ENCODE measurements at regions not wholly inside any gene's neighbourhood (a gene's known extent, or its start where the extent isn't known, plus 50 kb on each side); places are given as distances from the start of the nearest gene placed in this dataset.

GRCh38 chr16:25431472-25431871 lies 173.8 kb upstream of the ZKSCAN2 start:
- no peaks in the 10 kb centered on the region for H3K79me2 ChIP-seq (ENCODE audit: control insufficient read depth, insufficient read depth, low read length)
- H3K9me3 ChIP-seq (replicated peaks; ENCODE audit: control insufficient read depth, insufficient read depth, low read length), result no peaks in the 10 kb centered on the region
- intact Hi-C loops (cut with micrococcal nuclease; ENCODE audit: unreplicated experiment) (no loop called here), in situ Hi-C loops (cut with MboI) (no loop called here)
- RAD21 ChIA-PET (ENCODE audit: unreplicated experiment), result no interaction called here
- H3K9ac ChIP-seq (ENCODE audit: control insufficient read depth, insufficient read depth, low read length), result no peak overlapping the region
- no peak overlapping the region for H3K4me2 ChIP-seq (ENCODE audit: control insufficient read depth, insufficient read depth)
- 21% methylated on average over 7 of the region's 7 CpGs for WGBS (ENCODE audit: insufficient coverage, insufficient replicate concordance, low lambda C conversion rate, missing lambda C conversion rate)
- no peaks in the 10 kb centered on the region for H4K20me1 ChIP-seq (ENCODE audit: control insufficient read depth, insufficient read depth)
- no peak overlapping the region for H2AFZ ChIP-seq (ENCODE audit: control insufficient read depth, low read depth, low read length)
- no peaks in the 10 kb centered on the region; a peak in 1 of 4 replicates for H3K27me3 ChIP-seq (replicated peaks in 1 of 2; ENCODE audit: control insufficient read depth in 2 of 2, insufficient read depth in 2 of 2, low read length in 1 of 2)
- no peak for ATAC-seq
- no peaks in the 10 kb centered on the region for H3K4me1 ChIP-seq (ENCODE audit: control insufficient read depth, insufficient read depth, low read length)
- no peak overlapping the region for H3K4me3 ChIP-seq
- DNase-seq (ENCODE audit: low read depth, low spot score), result no peak
- H3K36me3 ChIP-seq (ENCODE audit: control insufficient read depth in 2 of 2, insufficient read depth in 2 of 2, low read length in 1 of 2), result no peaks in the 10 kb centered on the region
- TF ChIP-seq TCF3 (IDR thresholded peaks at IDR 0.05; ENCODE audit: borderline replicate concordance, insufficient read depth, low read depth, low read length), result no peak
- TF ChIP-seq TCF7 (IDR thresholded peaks at IDR 0.05; ENCODE audit: borderline replicate concordance), result no peak
- TF ChIP-seq SMARCA5 (IDR thresholded peaks at IDR 0.05), result no peak
- TF ChIP-seq GABPA (IDR thresholded peaks at IDR 0.05; ENCODE audit: low read depth), result no peak
- no peak for TF ChIP-seq SP1 (IDR thresholded peaks at IDR 0.05; ENCODE audit: low read depth, low read length)
- no peak for TF ChIP-seq TARDBP (IDR thresholded peaks at IDR 0.05; ENCODE audit: borderline replicate concordance)
- TF ChIP-seq NBN (IDR thresholded peaks at IDR 0.05), result no peak
- TF ChIP-seq FOXK2 (IDR thresholded peaks at IDR 0.05), result no peak
- no peak for TF ChIP-seq TAF1 (IDR thresholded peaks at IDR 0.05; ENCODE audit: borderline replicate concordance, low read depth, low read length)
- no peak for TF ChIP-seq E2F8 (IDR thresholded peaks at IDR 0.05; ENCODE audit: low read depth, partially characterized antibody)
- TF ChIP-seq ZBTB4 (CRISPR knock-in tag; IDR thresholded peaks at IDR 0.05), result no peak
- TF ChIP-seq RELA (IDR thresholded peaks at IDR 0.05; ENCODE audit: borderline replicate concordance, partially characterized antibody), result no peak
- no peak for TF ChIP-seq SIX5 (IDR thresholded peaks at IDR 0.05; ENCODE audit: low read depth, low read length, severe bottlenecking)
- TF ChIP-seq NFXL1 (IDR thresholded peaks at IDR 0.05; ENCODE audit: borderline replicate concordance), result no peak
- no peak for TF ChIP-seq ZBTB33 (IDR thresholded peaks at IDR 0.05)
- CTCF ChIA-PET, result no interaction called here
- BruUV-seq (replicated peaks), result no TSS peak
- H3K27ac ChIP-seq (ENCODE audit: control insufficient read depth, insufficient read depth), result no peak overlapping the region
- FAIRE-seq, result no peak
- POLR2A ChIA-PET, result no interaction called here
- SMC1A ChIA-PET (ENCODE audit: uncharacterized antibody, unreplicated experiment), result no interaction called here

Measured in GM12878 (cell line).